ENCODE measurements at regions not wholly inside any gene's neighbourhood (a gene's known extent, or its start where the extent isn't known, plus 50 kb on each side); places are given as distances from the start of the nearest gene placed in this dataset.

DNA sequence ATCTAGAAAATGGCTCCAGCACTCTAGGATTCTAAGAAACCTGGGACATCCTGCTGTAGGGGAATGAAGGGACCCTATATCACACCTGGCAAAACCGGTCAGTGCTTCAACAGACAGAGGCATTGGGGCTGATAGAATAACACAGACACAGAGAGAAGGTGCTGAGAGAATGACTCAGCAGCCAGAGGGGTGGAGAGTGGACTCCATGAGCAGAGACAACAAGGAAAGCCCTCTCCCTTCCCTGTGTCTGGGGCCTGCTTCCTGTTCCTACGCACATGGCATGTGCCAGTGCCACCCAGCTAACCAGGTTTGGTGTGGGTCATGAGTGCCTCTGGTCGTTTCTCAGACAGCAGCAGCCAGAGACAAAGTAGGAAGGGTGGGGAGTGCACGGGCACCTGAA is 140.3 kb downstream of the CCT6B start:
- TF ChIP-seq, protein P1, sequence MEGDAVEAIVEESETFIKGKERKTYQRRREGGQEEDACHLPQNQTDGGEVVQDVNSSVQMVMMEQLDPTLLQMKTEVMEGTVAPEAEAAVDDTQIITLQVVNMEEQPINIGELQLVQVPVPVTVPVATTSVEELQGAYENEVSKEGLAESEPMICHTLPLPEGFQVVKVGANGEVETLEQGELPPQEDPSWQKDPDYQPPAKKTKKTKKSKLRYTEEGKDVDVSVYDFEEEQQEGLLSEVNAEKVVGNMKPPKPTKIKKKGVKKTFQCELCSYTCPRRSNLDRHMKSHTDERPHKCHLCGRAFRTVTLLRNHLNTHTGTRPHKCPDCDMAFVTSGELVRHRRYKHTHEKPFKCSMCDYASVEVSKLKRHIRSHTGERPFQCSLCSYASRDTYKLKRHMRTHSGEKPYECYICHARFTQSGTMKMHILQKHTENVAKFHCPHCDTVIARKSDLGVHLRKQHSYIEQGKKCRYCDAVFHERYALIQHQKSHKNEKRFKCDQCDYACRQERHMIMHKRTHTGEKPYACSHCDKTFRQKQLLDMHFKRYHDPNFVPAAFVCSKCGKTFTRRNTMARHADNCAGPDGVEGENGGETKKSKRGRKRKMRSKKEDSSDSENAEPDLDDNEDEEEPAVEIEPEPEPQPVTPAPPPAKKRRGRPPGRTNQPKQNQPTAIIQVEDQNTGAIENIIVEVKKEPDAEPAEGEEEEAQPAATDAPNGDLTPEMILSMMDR (conservative IDR thresholded peaks at IDR 0.05; ENCODE audit: low read depth, low read length) = no peak
- no peak for TF ChIP-seq EZH2 (IDR thresholded peaks at IDR 0.05; ENCODE audit: low read length, unreplicated experiment)

All from PC-3 (cell line).